ENCODE measurements at regions not wholly inside any gene's neighbourhood (a gene's known extent, or its start where the extent isn't known, plus 50 kb on each side); places are given as distances from the start of the nearest gene placed in this dataset.
"Not testable (repeated sequence)": the region's sequence is repeated elsewhere in the genome, so short reads cannot be mapped to it uniquely, and the experiment has no call there.

DNA sequence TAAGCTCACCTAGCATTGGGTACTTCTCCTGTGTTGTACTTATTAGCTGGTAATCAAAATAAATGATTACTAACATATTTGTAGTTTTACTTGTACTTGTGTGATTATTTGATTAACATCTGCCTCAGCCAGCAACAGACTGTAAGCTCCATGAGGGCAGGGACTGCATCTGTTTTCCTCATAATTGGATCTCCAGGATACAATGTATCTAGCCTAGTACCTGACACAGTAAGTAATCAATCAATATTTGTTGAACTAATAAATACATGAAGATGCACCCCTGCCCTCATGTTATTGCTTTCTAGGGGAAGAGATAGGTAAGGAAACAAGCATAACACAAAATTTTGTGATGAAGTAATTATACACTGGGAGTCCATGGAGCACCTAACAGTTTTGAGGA, 101.5 kb downstream of the TENT5C start:
- no peak for DNase-seq (ENCODE audit: low read depth)

DNA sequence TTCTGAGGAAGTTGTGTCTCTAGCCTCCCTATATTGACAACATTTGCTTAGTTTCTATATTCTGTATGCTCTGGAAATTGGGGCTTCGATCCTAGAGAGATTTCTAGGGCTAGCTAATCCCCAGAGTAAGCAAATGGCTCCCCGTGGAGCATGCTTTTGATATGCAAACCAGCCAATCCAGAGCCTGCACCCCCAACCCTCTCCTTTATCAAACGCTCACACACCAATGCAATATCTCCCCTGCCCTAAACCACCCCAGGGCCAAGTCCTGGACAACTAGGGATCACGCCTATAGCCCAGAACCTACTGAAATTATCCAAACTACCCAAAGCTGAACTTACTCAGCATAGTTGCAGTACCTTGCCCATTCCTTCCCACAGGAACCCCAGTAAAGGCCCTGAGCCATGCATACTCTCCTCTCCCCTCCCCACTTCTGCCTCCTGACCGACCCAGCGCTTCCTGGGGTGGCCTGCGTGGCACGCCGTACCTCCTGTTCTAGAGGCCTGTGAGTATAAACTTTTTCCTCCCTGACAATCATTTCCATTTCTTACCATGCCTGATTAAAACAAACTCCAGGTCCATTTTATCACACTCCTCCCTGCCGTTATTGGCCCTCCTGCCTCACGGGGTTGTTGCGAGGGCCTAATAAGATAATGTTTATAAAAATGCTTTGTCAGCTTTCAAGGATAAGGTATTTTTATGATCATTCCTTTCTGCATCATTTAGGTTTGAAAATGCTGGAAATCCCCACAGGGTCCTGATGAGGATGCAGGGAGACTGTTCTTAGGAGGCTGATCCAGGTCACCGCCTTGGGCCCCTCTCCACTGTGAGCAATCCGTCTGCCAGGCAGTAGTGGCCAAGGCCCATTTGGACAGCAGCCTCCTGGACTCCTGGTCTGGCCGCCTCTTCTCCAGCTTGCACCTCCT, 102.7 kb downstream of the TENT5C start:
- no peak for DNase-seq (ENCODE audit: low read depth)

DNA sequence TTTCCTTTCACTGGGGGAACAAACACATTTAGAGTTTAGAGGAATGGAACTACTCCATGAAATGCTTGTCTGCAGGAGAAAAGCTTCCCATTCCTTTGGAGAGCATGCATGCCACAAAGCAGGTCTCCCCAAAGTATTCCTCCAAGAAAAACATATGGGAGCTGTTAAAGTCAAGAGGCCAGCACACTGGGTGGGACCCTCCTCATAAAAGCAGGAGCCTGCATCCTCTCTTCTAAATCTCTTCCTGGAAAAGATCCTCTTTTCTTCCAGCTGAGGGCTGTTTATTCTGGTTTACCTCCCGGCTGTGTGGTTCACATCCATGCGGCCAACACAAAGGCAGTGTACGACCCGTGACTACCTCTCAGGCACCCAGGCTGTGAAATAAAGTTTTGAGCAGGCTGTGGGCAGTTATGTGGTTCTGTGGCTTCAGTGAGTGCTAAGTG, 103.4 kb downstream of the TENT5C start:
- no peak for DNase-seq (ENCODE audit: low read depth)

DNA sequence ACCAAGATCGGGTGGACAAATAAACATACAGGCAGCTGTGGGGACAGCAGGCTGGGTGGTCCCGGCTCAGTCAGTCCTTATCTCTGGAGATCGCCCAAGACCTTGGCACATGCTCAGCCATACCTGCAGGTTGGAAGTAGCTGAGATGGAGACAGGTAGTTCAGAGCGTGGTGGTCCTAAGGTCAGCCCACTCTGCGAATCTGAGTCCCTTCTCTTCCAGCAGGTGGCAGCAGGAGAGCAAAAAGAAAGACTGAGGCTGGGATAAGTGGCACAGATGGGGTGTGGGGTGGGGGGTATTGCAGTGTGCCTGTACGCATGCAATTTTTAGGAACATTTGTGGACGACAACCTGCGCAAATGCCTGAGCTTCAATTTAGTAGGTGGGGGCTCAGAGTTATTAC, 104.9 kb downstream of the TENT5C start:
- no peak for DNase-seq (ENCODE audit: low read depth)

DNA sequence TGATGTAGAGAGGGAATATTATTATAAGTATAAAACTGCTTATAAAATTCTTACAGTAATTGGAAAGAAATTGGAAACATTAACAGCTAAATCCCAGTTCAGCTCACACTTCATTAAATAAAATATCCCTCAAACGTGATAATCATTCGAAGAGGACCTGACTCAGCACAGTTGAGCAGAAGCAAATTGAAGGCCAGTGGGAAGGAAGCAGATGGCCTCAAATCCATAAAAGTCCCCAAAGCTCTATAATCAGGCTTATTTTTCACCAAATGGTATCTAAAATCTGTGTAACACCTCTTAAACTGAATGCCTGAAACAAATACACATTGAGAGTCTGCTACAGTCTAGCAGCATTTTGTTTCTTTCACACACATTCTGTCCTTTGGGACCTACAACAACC, 106.8 kb downstream of the TENT5C start:
- DNase-seq (ENCODE audit: low read depth): no peak

DNA sequence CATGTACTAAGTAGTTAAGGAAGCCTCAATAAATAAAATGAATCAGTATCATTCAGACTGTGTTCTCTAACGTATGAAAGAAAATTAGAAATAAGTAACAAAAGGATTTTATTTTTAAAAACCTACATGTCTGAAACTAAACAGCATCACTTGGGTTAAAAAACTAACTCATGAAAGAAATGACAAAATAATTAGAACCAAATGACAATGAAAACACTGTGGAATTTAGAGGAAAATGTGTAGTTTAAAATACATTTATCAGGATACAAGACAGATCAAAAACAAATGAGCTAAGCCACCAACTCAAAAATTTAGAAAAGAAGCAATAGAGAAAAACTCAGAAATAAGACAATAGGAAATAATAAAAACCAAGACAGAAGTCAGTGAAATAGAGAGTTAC, 108.7 kb downstream of the TENT5C start:
- DNase-seq (ENCODE audit: low read depth): no peak

DNA sequence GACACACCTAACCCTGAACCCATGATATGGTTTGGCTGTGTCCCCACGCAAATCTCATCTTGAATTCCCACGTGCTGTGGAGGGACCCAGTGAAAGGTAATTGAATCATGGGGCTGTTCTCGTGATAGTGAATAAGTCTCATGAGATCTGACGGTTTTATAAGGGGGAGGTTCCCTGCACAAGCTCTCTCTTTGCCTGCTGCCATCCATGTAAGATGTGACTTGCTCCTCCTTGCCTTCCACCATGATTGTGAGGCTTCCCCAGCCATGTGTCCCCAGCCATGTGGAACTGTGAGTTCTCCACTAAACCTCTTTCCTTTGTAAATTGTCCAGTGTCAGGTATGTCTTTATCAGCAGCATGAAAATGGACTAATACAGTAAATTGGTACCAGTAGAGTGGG, 110.2 kb downstream of the TENT5C start:
- not testable (repeated sequence) for DNase-seq (ENCODE audit: low read depth)

DNA sequence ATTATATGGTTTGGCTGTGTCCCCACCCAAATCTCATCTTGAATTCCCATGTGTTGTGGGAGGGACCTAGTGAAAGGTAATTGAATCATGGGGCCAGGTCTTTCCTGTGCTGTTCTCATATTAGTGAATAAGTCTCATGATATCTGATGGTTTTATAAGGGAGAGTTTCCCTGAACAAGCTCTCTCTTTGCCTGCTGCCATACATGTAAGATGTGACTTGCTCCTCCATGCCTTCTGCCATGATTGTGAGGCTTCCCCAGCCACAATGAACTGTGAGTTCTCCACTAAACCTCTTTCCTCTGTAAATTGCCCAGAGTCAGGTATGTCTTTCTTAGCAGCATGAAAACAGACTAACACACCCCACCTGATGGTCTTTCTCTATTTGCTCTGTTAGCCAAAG, 112.1 kb downstream of the TENT5C start:
- not testable (repeated sequence) for DNase-seq (ENCODE audit: low read depth)

DNA sequence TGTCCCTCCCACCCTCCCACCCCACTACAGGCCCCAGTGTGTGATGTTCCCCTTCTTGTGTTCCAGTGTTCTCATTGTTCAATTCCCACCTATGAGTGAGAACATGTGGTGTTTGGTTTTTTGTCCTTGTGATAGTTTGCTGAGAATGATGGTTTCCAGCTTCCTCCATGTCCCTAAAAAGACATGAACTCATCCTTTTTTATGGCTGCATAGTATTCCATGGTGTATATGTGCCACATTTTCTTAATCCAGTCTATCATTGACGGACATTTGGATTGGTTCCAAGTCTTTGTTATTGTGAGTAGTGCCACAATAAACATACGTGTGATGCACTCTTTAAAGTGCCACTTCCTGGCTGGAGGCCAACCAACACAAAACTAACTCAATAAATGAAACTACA, 112.7 kb downstream of the TENT5C start:
- not testable (repeated sequence) for DNase-seq (ENCODE audit: low read depth)

DNA sequence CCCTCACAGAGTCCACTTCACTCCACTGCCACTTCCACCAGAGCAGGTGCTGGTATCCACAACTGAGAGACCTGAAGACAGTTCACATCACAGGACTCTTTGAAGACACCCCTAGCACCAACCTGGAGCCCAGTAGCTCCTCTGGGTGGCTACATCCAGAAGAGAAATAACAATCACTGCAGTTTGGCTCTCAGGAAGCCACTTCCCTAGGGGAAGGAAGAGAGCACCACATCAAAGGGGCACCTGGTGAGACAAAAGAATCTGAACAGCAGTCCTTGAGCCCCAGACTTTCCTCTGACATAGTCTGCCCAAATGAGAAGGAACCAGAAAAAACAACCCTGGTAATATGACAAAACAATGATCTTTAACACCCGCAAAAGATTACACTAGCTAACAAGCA, 113.2 kb downstream of the TENT5C start:
- no peak for DNase-seq (ENCODE audit: low read depth)

DNA sequence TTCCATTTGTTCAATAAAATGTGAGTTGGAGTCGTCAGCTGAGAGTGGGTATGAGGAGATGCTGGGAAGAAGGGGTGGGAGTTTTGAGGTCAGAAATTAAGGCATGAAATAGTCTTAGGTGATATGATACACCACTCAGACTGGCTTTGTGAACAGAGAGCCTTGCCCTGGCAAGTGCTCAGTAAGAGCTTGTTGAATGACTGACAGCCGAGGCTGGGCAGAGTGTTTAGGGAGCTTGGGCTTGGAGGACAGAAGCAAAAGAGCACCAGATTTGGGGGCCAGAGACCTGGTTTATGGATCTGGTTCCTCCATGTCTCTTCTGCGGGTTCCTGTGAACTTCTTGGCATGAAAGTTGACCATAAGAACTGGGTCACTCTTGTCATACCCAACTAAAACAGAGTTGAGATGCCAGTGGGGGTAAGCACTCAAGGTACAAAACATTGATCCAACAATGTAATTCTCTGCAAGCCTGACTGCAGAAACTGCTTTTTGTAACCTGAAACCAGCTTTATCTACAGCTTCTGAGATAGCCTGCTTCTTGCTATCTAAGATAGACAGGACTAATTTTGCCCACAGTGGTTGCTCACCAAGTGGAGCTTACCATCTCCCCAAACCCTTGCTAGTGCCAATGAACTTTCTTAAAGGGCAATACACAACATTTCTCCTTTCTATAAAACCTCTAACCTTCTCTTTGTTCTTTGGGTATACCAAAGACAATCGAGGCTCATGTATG, 126.4 kb downstream of the TENT5C start:
- no peak for DNase-seq (ENCODE audit: low read depth)

DNA sequence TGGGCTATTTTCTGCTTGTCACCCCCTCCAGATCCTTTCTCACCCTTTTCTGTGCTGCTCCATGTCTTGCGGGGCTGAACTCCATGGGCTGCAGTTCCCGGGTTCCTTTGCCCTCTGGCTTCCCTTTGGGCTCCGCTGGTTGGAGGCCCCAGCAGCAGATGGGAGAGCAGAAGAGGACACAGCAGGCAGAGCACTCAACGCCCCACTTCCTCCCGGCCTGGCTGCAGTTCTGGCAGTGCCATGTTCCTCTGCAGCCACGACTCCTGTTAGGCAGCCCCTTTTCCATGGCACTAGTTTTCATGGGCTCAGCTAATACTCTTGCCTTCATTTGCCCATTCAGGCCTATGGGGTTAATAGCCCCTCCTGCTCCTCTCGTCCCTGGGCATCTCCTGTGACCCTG, 127.1 kb downstream of the TENT5C start:
- no peak for DNase-seq (ENCODE audit: low read depth)

DNA sequence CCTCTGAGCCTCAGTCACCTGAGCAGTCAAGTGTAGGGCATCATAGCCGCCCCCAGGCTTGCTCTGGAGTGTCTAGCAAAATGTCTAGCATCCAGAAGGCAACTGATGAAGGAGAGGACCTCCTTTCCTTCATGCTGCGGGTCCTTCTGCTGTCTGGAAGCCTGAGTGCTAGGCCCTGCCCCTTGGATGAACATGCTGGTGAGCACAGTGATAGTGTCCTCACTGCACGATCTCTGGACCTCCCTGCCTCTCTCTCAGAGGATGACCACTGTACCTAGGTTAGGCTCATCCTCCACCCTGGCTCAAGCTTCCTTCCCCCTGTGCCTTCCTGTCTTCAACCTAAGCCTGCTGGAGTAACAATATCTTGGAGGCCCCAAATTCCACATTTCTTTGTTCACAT, 128.6 kb downstream of the TENT5C start:
- DNase-seq (ENCODE audit: low read depth): no peak

DNA sequence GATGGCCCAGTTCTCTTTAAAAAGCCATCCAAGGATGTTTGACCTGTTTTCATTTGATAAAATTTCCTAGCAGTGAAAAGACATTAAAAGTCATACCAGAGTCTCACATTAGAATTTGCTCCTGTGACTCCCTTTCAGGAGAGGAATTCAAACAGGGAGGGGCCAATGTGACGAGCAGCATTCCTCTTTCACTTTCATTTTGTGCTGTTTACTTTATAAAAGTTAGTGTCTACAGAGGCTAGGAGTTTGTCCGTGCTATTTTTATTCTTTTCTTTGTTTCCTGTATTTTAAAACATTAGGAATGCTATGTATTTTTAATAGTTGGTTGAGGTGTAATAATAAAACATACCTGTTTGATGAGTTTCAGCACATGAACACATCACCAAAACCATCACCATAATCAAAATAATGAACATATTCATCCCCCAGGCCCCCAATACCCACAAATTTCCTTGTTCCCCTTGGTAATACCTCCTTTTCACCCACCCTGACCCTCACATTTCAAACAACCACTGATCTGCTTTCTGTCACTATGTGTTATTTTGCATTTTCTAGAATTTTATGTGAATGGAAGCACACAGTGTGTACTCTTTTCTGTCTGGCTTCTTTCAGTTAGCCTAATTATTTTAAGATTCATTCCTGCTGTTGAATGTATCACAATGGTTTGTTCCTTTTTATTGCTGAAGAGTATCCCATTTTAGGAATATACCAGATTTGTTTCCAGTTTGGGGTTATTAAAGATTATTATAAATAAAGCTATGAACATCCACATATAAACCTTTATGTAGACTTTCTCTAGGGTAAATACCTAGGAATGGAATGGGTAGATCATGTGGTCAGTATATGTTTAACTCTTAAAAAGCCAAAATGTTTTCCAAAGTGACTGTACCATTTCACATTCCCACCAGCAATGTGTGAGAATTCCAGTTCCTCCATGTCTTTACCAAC, 129.5 kb downstream of the TENT5C start:
- peak; percentile 73 for DNase-seq (ENCODE audit: low read depth)

DNA sequence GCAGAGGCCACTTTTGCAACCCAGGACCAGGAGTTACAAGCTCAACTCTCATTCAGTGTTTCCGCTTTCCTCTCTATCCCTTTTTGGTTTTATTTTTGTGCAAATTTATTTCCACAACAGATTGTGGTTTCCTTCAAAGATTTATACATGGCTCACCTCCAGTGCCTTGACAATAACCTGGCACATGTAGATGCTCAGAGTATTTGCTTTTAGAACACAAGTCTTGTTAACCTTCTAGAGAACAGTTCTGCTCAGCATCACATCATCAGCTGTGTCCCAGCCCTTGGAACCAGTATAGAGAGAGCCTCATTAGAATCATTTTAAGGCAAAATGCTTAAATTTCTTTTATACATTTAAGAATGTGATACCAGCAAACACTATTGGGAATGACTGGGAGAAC, 133.7 kb downstream of the TENT5C start:
- no peak for DNase-seq (ENCODE audit: low read depth)

DNA sequence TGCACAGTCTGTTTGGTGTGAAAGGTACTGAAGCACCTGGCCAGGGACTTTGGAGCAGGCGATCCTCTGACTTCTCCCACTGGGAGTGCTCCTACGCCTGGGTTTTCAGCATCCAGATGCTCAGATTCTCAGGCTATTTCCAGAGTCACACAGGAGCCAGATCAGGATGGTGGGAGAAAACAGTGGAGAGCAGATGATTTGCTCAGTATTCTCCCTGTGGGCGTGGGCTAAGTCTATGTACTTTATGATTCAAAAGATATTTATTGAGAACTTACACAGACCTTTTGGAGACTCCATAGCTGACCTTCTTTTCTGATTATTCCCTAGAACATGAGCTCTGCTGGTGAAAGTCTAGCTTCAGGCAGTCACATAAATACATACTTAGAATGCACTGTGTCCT, 134.6 kb downstream of the TENT5C start:
- DNase-seq (ENCODE audit: low read depth): no peak

DNA sequence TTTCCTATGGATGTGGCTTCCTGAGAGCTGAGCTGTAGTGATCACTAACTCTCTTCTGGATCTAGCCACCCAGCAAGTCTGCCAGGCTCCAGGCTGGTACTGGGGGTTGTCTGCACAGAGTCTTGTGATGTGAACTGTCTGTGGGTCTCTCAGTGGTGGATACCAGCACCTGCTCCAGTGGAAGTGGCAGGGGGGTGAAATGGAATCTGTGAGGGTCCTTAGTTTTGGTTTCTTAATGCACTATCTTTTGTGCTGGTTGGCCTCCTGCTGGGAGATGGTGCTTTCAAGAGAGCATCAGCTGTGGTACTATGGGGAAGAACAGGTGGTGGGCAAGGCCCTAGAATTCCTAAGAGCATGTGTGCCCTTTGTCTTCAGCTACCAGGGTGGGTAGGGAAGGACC, 140.7 kb downstream of the TENT5C start:
- DNase-seq (ENCODE audit: low read depth): not testable (repeated sequence)

DNA sequence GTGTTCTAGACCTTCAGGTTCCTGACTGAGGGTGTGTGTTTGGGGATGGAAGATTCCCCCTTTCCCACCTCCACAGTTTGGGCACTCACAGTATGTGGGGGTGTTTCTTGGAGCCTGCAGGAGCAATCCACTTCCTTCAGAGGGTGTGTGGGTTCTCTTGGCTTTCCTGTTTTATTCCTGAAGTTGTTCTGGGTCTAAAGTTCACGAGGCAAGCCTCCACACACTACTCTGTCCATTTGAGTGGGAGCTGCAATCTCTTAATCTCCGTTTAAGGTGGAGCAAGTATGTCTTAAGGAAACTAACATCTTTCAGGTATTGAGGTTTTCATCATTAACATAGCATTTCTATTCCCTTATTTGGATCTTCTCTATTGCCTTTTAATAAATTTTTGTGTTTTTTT, 141.8 kb downstream of the TENT5C start:
- DNase-seq (ENCODE audit: low read depth): no peak

DNA sequence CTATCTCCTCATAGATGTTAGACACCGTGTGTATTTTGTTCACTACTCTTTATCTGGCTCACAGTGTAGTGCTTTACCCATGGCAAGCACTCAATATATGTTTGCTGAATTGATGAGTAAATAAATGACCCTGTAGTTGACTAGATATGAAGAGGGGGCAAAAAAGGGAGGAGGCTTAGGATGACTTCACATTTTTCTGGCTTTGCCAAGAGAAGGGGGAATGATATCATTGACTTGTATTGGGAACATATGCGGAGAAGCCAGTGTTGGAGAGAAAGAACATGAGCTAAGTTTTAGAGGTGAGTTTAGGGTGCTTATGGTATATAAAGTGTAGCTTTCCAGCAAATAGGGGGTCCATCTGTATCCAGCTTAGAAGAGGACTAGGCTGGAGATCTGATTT, 145.5 kb downstream of the TENT5C start:
- DNase-seq (ENCODE audit: low read depth): no peak

DNA sequence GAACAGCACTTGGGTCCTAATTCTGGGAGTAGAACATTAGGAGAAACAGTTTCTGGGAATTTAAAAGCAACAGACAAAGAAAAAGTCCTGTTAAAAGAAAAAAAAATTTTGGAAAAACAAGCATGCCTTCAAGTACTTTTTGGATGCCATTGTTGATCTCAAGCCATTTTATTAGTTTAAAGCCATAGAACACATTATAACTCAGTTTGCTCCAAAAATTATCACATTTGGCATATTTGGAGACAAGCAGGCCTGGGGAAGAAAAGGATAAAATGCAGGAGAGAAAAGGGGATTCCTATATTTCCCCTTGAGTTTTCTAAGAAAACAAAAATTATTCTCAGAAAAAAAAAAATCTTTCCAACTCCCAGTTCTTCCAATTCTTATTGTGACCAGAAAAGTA, 146.8 kb downstream of the TENT5C start:
- no peak for DNase-seq (ENCODE audit: low read depth)

DNA sequence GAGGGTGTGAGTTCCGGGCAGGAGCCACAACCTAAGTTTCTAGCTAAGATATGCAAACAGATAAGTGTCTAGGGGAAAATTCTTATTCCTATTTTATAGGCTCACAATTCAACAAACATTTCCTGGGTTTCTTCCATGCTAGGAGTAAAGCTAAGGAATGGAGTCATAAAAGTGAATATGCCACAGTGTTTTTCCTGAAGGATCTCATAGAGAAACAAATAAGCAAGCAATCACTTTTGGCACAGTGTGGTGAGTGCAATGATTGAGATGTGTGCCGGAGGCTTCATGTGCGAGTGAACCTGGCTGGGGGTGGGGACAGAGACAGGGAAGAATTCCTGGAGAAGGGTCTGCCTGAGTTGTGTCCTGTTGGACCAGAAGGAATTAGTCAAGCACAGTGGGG, 147.4 kb downstream of the TENT5C start:
- DNase-seq (ENCODE audit: low read depth): no peak

DNA sequence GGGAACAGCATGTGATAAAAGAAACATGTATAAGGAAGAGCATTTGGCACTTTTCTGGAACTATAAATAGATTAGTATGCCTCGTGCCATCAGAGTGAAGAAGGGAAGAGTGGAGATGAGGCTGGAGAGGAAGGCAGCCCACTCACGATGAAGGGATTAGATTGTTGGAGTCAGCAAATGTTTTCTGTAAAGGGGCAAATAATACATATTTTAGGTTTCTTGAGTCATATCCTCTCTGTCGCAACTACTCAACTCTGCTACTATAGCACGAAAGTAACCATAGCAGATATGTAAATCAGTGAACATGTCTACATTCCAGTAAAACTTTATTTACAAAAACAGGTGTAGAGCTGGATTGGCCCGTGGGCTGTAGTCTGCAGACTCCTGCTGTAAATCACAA, 147.8 kb downstream of the TENT5C start:
- DNase-seq (ENCODE audit: low read depth): peak; percentile 23
